ENCODE measurements at regions not wholly inside any gene's neighbourhood (a gene's known extent, or its start where the extent isn't known, plus 50 kb on each side); places are given as distances from the start of the nearest gene placed in this dataset.

DNA sequence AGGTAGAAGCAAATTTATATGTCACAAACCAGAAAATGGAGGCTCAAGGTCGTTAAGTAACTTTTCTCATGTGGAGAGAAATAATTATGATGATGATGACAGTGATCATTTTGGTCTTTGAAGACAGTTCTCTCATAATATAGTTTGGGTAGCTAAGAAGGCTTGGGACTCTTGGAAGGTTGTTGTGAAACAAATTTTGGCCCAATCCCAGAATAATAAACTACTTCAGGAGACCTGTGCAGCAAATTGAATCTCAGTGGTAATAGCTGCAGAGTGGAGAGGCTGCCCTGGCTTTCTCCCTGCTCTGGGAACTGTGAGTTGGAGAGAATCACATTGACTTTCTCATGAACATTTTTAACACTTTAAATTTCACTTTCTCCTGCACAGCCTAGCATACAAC, 217.2 kb upstream of the BOD1L1 start:
- no peak overlapping the region for H3K4me3 ChIP-seq
- no peak overlapping the region for H3K27ac ChIP-seq
- no peak for DNase-seq (ENCODE audit: low spot score)
- TF ChIP-seq, protein P1, sequence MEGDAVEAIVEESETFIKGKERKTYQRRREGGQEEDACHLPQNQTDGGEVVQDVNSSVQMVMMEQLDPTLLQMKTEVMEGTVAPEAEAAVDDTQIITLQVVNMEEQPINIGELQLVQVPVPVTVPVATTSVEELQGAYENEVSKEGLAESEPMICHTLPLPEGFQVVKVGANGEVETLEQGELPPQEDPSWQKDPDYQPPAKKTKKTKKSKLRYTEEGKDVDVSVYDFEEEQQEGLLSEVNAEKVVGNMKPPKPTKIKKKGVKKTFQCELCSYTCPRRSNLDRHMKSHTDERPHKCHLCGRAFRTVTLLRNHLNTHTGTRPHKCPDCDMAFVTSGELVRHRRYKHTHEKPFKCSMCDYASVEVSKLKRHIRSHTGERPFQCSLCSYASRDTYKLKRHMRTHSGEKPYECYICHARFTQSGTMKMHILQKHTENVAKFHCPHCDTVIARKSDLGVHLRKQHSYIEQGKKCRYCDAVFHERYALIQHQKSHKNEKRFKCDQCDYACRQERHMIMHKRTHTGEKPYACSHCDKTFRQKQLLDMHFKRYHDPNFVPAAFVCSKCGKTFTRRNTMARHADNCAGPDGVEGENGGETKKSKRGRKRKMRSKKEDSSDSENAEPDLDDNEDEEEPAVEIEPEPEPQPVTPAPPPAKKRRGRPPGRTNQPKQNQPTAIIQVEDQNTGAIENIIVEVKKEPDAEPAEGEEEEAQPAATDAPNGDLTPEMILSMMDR (IDR thresholded peaks at IDR 0.05), result no peak

DNA sequence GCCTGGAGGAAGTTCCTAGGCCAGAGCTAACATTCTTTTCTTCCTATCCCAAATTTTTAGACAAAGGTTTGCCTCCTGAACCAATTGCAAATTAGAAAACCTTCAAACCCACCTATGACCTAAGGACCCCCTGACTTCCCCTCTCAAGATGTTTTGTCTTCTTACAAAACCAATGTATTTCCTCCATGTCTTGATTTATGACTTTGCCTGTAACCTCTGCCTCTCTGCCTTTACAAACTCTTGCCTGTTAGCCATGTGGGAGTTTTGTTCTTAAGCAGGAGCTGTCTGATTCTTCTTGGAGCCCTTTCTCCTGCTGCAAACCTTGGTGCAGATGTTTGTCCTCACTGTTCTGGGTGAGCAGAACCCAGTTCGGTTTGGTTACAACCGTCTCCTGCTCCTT, 222.3 kb upstream of the BOD1L1 start:
- DNase-seq (ENCODE audit: low spot score), result no peak
- no peak overlapping the region for H3K4me3 ChIP-seq
- no peak overlapping the region for H3K27ac ChIP-seq
- TF ChIP-seq, protein P1 (IDR thresholded peaks at IDR 0.05), result no peak

DNA sequence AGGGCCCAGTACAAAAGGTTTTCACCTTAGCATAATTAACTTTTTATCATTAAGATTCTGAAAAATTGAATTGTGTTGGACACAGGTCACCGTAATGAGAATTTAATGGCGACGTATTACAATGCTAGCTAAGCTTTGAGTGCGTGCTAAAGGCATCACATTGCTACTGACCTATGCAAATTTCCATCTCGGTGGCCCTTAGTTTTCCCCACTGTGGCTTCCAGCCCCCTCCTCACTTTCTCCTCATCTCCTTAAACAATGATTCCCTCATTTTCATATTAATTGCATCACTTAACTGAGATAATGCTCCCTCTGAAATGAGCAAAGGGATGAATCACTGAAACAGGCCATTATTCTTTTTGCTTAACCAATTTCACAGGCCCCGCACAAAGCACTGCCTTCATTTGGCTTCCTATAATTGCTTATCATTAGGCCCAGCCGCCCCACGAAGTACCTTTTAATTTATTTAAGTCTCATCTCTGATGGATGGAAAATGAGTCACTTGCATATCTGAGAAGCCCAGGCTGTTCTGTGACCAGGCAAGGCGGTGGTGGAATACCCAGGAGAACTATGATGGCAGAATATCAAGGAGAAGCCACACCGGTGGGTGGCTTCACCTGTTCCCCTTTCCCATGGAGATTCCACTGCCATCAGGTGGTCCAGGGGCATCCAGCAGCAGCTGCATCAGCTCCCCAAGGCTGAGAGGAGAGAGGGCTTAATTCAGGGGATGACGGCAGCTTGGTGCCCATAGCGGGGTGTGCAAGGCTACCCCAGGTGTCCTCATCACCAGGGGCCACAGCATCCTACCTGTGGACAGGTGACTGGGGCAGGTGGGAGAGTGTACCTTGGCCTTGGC, 223.8 kb upstream of the BOD1L1 start:
- TF ChIP-seq, protein P1 (IDR thresholded peaks at IDR 0.05), result no peak
- no peak for DNase-seq (ENCODE audit: low spot score)
- no peak overlapping the region for H3K27ac ChIP-seq
- no peak overlapping the region for H3K4me3 ChIP-seq

DNA sequence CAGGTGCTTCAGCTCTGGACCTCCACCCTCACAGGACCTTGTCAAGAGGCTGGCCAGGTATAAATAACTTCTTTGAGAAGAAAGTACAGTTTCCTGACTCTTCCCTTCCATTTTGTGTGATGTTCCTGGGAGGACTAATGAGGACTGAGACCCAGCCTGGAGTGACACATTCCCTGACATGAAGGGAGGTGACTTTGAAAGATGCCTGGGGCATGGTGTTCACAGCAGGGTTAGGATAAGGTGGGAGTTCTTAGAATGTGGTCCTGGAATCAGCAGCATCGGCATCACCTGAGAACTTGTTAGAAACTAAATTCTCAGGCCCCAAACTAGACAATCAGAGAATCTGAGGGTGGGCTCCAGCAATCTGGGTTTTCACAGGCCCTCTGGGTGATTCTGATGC, 224.9 kb upstream of the BOD1L1 start:
- H3K4me3 ChIP-seq, result no peak overlapping the region
- no peak for DNase-seq (ENCODE audit: low spot score)
- TF ChIP-seq, protein P1 (IDR thresholded peaks at IDR 0.05), result no peak
- no peak overlapping the region for H3K27ac ChIP-seq

DNA sequence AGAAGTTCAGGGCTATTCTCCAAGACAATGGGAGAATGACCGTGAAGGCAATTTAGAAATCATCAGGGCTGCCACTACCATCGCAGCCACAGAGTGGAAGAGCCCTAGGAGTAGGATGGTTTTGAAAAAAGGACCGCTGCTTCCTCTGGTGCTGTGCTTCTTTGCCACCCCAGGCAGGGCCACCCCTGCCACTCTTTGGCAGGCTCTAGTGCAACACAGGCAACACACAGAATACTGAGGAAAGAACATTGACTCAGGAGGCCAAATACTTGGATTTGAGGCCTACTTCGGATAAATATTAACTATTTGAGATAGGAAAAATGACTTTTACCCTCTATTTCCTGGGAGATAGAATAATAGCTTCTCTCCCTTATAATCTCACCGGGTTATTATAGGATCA, 228.9 kb upstream of the BOD1L1 start:
- Histone ChIP-seq H3K27ac (no peak overlapping the region), H3K4me3 (no peak overlapping the region)
- TF ChIP-seq, protein P1 (IDR thresholded peaks at IDR 0.05), result no peak
- no peak for DNase-seq (ENCODE audit: low spot score)

DNA sequence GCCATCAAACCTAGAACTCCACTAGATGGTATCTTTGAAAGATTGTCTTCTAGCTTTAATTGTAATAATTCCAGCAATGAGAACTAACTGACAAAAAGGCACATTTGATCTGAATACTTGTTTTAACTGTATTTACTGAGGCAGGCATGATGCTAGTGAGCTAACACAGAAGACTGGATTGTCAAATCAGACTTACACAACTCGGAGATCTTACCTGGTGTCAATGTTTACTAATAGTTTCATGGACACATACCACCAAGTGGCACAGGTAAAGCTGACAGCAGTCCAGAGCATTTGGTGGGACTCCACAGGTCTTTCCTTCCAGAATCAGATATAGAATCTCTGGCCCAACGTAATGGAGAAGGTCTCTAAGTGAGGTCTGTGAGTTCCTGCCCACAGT, 229.9 kb upstream of the BOD1L1 start:
- Histone ChIP-seq H3K27ac (no peak overlapping the region), H3K4me3 (no peak overlapping the region)
- no peak for DNase-seq (ENCODE audit: low spot score)
- TF ChIP-seq, protein P1 (IDR thresholded peaks at IDR 0.05), result no peak

DNA sequence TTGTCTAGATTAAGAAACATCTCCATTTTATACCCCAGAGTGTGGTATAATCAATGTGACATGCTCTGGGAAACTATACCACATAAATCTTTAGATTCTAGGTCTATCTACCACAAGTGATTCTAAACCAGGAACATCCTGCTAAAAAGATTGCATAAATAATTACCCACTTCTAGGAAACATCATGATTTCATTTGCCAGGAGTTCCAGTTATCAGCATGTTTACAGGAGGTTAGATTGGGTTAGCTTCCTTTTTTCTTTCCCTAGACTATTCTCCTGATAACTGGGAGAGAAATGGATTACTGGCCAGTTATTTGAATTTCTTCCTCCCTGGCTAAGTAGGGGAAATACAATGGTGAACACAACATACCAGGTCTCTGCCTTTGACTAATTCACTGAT, 230.3 kb upstream of the BOD1L1 start:
- no peak for DNase-seq (ENCODE audit: low spot score)
- no peak overlapping the region for H3K27ac ChIP-seq
- TF ChIP-seq, protein P1 (IDR thresholded peaks at IDR 0.05), result no peak
- no peak overlapping the region for H3K4me3 ChIP-seq

All from coronary artery (tissue), 2 donors.